ENCODE measurements at regions not wholly inside any gene's neighbourhood (a gene's known extent, or its start where the extent isn't known, plus 50 kb on each side); places are given as distances from the start of the nearest gene placed in this dataset.
"Not testable (repeated sequence)": the region's sequence is repeated elsewhere in the genome, so short reads cannot be mapped to it uniquely, and the experiment has no call there.

DNA sequence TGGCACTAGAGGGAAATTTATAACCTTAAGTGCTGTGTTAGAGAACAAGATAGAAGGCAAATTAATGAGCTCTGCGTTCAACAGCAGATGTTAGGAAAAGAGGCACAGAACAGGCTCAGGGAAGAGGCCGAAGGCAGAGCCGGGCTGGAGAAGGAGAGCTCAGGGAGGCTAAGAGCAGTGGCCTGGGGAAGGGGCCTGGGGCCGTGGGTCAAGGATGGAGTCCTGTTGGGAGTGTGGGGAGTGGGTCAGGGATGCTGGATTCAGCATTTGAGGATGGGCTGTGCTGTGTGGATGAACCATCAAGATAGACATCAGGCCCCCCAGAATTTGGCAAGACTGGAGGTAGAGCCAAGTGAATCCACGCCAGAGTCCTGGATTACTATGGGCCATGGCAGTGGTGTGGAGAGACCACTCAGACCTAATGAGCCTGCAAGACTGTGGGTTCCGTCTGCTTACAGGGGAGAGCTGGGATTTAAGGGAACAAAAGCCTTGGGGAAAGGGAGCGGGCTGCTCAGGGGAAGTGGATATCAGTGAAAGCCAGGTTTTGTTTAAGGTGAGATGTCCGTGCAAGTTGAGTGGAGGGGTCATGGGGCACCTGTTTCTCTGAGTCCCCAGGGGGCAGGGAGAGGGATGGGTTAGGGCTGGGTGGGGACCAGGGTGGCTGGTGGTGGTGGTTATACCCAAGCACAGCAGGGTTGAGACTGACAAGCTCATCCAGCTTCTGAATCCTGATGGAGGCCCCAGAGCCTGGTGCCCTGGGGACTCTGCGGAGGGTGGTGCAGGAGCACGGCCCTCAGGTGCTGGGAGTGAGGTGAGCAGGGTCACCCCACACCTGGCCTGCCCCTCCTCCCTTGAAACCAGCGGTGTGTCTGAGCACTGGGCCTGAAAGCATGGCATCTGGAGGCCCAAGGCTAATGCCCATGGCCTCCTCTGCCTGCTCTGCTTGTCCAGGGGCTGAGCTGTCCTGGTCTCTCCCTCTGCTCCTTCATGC is 101.7 kb downstream of the BMS1 start:
- ChIA-PET POLR2A (no interaction called here), CTCF (no interaction called here)
- ATAC-seq (no peak), DNase-seq (no peak)
- Mint-ChIP-seq H3K4me1 (ENCODE audit: low read depth) (no peaks in the 10 kb centered on the region), H3K4me3 (no peak overlapping the region), H3K27ac (no peak overlapping the region), H3K27me3 (ENCODE audit: low read depth) (no peaks in the 10 kb centered on the region), H3K9me3 (ENCODE audit: insufficient read depth) (peaks cover 18% of the 10 kb centered on the region), H3K36me3 (ENCODE audit: low read depth) (no peaks in the 10 kb centered on the region)

DNA sequence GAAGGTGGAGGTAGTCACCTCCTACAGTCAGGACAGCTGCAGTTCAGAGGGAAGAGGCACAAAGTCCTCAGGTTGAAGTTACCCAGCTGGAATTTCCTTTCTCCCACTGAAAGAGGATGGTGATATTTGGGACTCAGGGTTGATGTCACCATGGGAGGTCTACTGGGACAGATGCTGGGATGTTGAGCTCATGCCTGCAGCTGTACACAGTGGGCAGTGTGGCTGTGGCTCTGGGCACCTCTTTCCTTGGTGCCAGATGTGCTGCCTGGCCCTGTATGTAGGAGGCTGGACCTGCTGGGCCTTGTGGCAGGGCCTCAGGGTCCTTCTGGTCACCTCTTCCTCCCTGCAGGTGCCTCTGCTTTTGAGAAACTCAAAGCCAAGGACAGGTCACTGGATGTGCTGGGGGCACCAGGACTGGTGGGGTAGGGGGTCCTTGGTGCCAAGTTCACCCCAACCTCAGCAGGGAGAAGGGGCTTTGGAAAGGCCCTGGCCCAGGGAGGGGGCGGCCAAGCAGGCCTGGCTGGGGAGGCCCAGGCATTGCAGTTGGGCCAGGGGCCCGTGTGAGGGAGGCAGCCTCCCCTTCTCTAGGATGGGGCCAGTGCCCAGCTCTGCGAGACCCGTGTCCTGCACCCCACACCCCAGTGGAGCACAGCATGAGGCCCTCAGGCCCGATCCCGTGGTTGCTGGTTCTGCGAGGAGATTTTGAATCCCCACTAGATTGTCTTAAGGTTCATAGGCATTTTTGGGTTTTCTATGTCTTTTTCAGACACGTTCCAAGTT is 103.1 kb downstream of the BMS1 start:
- H3K27ac Mint-ChIP-seq = no peak overlapping the region
- ATAC-seq (no peak), DNase-seq (no peak)
- no peaks in the 10 kb centered on the region for H3K4me1 Mint-ChIP-seq (ENCODE audit: low read depth)
- H3K9me3 Mint-ChIP-seq (ENCODE audit: insufficient read depth) = peaks cover 18% of the 10 kb centered on the region
- ChIA-PET POLR2A (no interaction called here), CTCF (no interaction called here)
- no peaks in the 10 kb centered on the region for H3K27me3 Mint-ChIP-seq (ENCODE audit: low read depth)
- H3K36me3 Mint-ChIP-seq (ENCODE audit: low read depth) = no peaks in the 10 kb centered on the region
- H3K4me3 Mint-ChIP-seq = no peak overlapping the region

DNA sequence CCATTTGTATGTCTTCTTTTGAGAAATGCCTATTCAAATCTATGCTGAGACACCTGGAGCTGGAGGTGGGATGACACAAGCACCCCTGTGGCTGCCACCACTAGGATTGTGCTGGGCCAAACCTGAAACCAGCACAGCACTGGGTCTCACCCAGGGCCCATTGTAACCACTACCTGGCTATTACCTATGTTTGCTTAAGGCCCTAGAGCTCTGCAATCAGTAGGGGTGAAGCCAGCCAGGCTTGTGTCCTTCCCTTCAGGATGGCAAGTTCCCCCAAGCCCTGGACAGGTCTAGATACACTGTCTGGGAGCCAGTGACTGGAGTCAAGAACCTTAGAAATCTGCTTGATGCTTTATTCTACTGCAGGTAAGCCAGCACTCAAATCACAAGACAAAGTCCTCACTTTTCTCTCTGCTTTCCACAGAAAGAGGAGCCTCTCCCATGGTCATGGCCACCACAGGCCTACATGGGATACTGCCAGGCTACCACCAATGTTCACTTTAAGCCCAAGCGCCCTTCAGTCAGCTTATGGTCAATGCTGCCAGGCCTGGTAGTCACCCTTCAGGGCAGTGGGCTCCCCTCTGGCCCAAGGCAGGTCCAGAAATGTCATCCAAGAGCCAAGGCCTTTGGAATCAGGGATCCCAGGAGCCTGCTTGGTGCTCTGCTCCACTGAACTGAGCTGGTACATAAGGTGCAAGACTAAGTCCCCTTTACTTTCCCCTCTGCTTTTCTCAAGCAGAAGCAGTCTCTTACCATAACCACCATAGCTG is 105.3 kb downstream of the BMS1 start:
- H3K9me3 Mint-ChIP-seq (ENCODE audit: insufficient read depth) = peaks cover 9% of the 10 kb centered on the region
- H3K36me3 Mint-ChIP-seq (ENCODE audit: low read depth) = no peaks in the 10 kb centered on the region
- CTCF ChIA-PET = no interaction called here
- peaks cover 3% of the 10 kb centered on the region for H3K27me3 Mint-ChIP-seq (ENCODE audit: low read depth)
- POLR2A ChIA-PET = no interaction called here
- no peak overlapping the region for H3K4me3 Mint-ChIP-seq
- H3K27ac Mint-ChIP-seq = no peak overlapping the region
- H3K4me1 Mint-ChIP-seq (ENCODE audit: low read depth) = no peaks in the 10 kb centered on the region
- DNase-seq (no peak), ATAC-seq (no peak)

DNA sequence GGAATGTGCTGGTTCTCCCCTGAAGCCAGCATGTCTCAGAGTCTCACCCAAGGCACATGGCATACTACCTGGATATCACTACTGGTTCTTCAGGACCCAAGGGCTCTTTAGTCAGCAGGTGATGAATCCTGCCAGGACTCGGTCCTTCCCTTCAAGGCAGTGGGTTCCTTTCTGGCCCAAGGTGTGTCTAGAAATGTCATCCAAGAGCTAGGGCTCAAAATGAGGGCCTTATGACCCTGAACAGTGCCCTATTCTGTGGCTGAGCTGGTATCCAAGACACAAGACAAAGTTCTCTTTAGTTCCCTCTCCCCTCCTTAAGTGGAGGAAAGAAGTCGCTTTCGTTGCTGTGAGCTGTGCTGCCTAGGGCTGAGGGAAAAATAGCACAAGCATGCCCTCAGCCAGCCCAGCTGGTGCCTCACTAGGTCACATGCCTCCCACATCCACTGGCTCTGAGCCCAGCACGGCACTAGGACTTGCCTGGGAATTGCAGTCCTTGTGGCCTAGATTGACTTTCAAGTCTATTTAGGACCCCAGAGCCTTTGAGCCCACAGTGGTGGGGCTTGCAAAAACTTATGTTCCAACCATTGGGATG is 106.0 kb downstream of the BMS1 start:
- Mint-ChIP-seq H3K27me3 (ENCODE audit: low read depth) (peaks cover 4% of the 10 kb centered on the region), H3K36me3 (ENCODE audit: low read depth) (no peaks in the 10 kb centered on the region), H3K27ac (no peak overlapping the region), H3K4me1 (ENCODE audit: low read depth) (no peaks in the 10 kb centered on the region), H3K4me3 (no peak overlapping the region), H3K9me3 (ENCODE audit: insufficient read depth) (peaks cover 3% of the 10 kb centered on the region)
- ChIA-PET POLR2A (no interaction called here), CTCF (no interaction called here)
- DNase-seq = no peak
- ATAC-seq = no peak

DNA sequence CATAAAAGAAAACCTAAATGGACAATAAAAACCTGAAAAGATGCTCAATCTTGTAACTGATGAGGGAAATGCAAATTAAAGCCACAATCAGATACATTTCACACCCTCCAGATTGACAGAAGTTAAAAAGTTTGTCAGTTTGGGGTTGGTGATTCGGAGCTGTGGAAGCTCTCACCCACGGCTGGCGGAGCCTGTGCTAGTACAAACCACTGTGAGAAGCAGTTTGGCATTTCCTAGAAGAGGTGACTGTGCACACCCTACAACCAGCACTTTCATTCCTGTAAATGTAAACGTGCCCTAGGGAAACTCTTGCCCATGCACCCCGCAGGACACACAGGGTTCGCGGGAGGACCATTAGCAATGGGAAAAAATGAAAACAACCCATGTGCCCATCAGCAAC is 114.1 kb downstream of the BMS1 start:
- ChIA-PET CTCF (no interaction called here), POLR2A (no interaction called here)
- H3K9me3 Mint-ChIP-seq (ENCODE audit: insufficient read depth) = peaks cover 29% of the 10 kb centered on the region
- DNase-seq (no peak), ATAC-seq (no peak)
- H3K27me3 Mint-ChIP-seq (ENCODE audit: low read depth) = peaks cover 34% of the 10 kb centered on the region
- H3K4me1 Mint-ChIP-seq (ENCODE audit: low read depth) = peaks cover 9% of the 10 kb centered on the region
- H3K4me3 Mint-ChIP-seq = no peak overlapping the region
- H3K36me3 Mint-ChIP-seq (ENCODE audit: low read depth) = peaks cover 7% of the 10 kb centered on the region
- no peak overlapping the region for H3K27ac Mint-ChIP-seq

DNA sequence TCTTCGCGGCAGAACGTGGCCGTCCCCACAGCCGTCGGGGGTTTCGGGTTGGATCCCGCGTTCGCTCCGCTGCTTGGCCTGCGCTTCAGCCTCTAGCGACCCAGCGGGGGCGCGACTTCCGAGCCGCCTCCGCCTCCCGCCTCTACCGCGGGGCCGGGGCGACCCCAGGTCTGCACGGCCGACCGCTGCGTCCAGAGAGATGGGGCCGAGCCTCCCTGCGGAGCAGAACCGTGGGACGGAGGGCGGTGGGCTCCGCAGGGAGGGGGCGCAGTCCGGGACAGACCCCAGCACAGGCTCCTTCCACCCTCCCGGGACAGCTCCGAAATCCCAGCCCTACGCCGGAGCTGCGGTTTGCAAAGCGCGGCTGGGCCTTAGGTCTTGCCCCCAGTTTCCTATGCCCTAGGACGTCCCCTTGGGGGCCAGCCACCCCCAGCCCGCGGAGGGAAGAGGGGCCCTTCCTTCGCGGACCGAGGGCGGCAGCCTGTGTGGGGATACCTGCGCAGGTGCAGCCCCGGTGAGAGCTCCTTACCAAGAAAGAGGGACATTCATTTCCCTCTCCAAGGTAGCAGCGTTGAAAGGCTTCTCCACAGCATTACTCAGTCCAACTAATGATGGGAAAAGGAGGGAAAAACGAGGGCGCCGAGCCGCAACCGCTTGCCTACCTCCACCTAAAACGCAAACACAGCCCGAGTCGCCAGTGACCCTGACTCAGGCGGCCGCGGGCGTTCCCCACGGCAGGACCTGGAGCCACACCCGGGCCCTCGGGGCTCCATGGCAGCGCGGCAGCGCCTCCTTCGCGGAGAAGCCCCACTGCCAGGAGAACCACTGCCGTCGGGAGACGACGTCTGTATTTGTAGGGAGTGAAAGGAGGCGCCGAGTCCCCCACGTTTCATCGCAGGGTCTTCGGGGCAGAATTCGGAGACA is 115.7 kb downstream of the BMS1 start:
- DNase-seq = no peak
- peaks cover 31% of the 10 kb centered on the region for H3K27me3 Mint-ChIP-seq (ENCODE audit: low read depth)
- H3K36me3 Mint-ChIP-seq (ENCODE audit: low read depth) = peaks cover 7% of the 10 kb centered on the region
- H3K4me3 Mint-ChIP-seq = no peak overlapping the region
- no peak overlapping the region for H3K27ac Mint-ChIP-seq
- ATAC-seq = no peak
- ChIA-PET POLR2A (no interaction called here), CTCF (no interaction called here)
- peaks cover 9% of the 10 kb centered on the region for H3K4me1 Mint-ChIP-seq (ENCODE audit: low read depth)
- peaks cover 29% of the 10 kb centered on the region for H3K9me3 Mint-ChIP-seq (ENCODE audit: insufficient read depth)

DNA sequence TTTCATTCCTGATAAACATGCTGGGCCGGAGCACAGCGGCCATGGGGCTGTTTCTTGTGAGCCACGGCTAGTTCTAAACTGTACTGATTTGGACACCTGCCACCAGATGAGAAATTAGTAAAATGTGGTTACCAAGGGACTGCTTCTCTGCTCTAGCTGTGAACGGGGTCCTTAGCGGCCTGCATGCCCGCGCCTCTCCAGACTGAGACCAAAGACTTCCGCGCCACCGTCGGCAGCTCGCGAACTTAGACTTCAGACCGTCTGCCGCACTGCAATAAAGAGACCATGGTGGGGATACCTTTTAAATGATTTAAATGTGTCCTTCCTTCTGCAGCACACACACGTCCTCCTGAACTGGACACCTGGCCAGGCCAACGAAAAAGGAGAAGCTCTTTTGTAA is 116.4 kb downstream of the BMS1 start:
- ChIA-PET POLR2A (no interaction called here), CTCF (no interaction called here)
- H3K9me3 Mint-ChIP-seq (ENCODE audit: insufficient read depth) = peaks cover 29% of the 10 kb centered on the region
- H3K27ac Mint-ChIP-seq = no peak overlapping the region
- ATAC-seq (no peak), DNase-seq (no peak)
- H3K4me1 Mint-ChIP-seq (ENCODE audit: low read depth) = peaks cover 9% of the 10 kb centered on the region
- no peak overlapping the region for H3K4me3 Mint-ChIP-seq
- peaks cover 29% of the 10 kb centered on the region for H3K27me3 Mint-ChIP-seq (ENCODE audit: low read depth)
- peaks cover 7% of the 10 kb centered on the region for H3K36me3 Mint-ChIP-seq (ENCODE audit: low read depth)

DNA sequence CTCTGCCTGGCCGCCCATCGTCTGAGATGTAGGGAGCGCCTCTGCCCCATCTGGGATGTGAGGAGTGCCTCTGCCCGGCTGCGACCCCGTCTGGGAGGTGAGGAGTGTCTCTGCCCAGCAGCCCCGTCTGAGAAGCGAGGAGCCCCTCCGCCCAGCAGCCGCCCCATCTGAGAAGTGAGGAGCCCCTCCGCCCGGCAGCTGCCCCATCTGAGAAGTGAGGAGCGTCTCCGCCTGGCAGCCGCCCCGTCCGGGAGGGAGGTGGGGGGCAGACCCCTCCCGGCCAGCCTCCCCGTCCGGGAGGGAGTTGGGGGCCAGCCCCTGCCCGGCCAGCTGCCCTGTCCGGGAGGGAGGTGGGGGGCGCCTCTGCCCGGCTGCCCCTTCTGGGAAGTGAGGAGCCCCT is 117.8 kb downstream of the BMS1 start:
- H3K27ac Mint-ChIP-seq; H3K36me3 Mint-ChIP-seq (ENCODE audit: low read depth); ATAC-seq; POLR2A ChIA-PET; H3K4me1 Mint-ChIP-seq (ENCODE audit: low read depth); CTCF ChIA-PET; H3K4me3 Mint-ChIP-seq; DNase-seq: not testable (repeated sequence)
- peaks cover 29% of the 10 kb centered on the region for H3K27me3 Mint-ChIP-seq (ENCODE audit: low read depth)
- peaks cover 27% of the 10 kb centered on the region for H3K9me3 Mint-ChIP-seq (ENCODE audit: insufficient read depth)

DNA sequence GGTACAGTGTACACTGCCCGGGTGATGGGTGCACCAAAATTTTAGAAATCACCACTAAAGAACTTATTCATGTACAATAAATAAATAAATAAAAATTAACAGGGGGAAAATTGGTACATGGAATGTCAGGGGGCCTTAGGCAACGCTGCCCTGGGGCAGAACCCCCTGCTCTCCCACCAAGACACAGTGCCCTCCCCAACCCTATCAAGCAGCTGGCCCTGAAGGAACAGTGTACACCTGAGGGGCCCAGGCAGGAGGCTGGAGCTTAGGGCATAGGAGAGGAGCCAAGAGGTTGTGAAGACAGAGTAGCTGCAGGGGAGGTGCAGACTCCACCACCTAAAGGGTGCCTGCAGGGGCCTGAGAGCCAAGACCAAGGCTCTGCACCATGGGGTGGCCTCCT is 128.8 kb downstream of the BMS1 start:
- Mint-ChIP-seq H3K27ac (no peak overlapping the region), H3K9me3 (ENCODE audit: insufficient read depth) (peaks cover 9% of the 10 kb centered on the region), H3K4me3 (no peak overlapping the region), H3K27me3 (ENCODE audit: low read depth) (peaks cover 9% of the 10 kb centered on the region), H3K36me3 (ENCODE audit: low read depth) (peaks cover 2% of the 10 kb centered on the region), H3K4me1 (ENCODE audit: low read depth) (no peaks in the 10 kb centered on the region)
- ChIA-PET POLR2A (no interaction called here), CTCF (no interaction called here)
- no peak for DNase-seq
- ATAC-seq = no peak

DNA sequence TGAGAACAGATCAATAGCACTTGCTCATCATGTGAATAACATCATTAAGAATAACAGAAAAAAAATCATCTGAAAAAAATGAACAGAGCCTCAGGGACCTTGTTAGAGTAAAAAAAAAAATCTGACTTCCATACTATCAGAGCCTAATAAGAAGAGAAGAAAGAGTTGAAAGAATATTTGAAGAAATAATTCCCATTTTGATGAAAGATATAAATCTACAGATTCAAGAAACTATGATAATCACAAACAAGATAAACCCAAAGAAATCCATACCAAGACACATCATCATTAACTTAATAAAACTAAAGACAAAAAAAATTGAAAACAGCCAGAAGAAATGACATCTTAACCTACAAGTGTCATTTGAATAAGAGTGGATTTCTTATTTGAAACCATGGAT is 134.4 kb downstream of the BMS1 start:
- Mint-ChIP-seq H3K9me3 (ENCODE audit: insufficient read depth) (peaks cover 14% of the 10 kb centered on the region), H3K27me3 (ENCODE audit: low read depth) (peaks cover 5% of the 10 kb centered on the region), H3K36me3 (ENCODE audit: low read depth) (peaks cover 9% of the 10 kb centered on the region), H3K4me3 (no peak overlapping the region), H3K27ac (no peak overlapping the region), H3K4me1 (ENCODE audit: low read depth) (peaks cover 13% of the 10 kb centered on the region)
- no peak for ATAC-seq
- POLR2A ChIA-PET = no interaction called here
- no peak for DNase-seq
- CTCF ChIA-PET = no interaction called here

DNA sequence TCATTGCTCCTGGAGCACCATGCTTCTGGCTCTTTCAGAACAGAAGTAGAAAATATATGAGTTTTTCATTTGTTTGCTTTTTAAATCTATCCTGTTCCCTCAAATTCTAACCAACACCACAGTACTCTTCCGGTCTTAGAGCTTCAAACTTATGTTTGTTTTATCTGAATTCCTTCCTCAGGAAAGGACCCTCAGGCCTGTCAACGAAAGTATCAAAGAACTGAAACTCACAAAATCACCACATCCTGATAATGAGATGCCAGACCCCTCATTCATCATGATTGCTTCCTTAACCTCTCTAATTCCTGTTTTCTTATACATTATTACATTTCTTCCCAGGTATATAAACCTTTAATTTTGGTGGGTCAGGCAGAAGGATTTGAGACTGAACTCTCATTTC is 135.2 kb downstream of the BMS1 start:
- DNase-seq (no peak), ATAC-seq (no peak)
- Mint-ChIP-seq H3K4me1 (ENCODE audit: low read depth) (peaks cover 13% of the 10 kb centered on the region), H3K36me3 (ENCODE audit: low read depth) (peaks cover 9% of the 10 kb centered on the region), H3K27me3 (ENCODE audit: low read depth) (peaks cover 7% of the 10 kb centered on the region), H3K27ac (peak overlapping the region; percentile 18), H3K9me3 (ENCODE audit: insufficient read depth) (peaks cover 14% of the 10 kb centered on the region), H3K4me3 (no peak overlapping the region)
- POLR2A ChIA-PET = no interaction called here
- CTCF ChIA-PET = no interaction called here

Measured in activated CD8-positive, alpha-beta T cell treated with anti-CD3 and anti-CD28 coated beads, Interleukin-2, amount 10 ng/mL, durations not matched to agents 7 days and 5 days (primary cell).